Epithelial cell of esophagus (primary cell): ENCODE measurements at regions not wholly inside any gene's neighbourhood (a gene's known extent, or its start where the extent isn't known, plus 50 kb on each side); places are given as distances from the start of the nearest gene placed in this dataset.

Source experiments
- DNase-seq: peaks from one replicate; pipeline ENCODE4 v3.0.0; 2010; ENCODE audit warnings: low read depth
- H3K4me3 ChIP-seq: 2 replicates; pipeline ENCODE4 v1.5.1; 2011; ENCODE audit warnings: mild to moderate bottlenecking, low read length, control low read depth
- CTCF ChIP-seq: IDR thresholded peaks from 2 replicates; pipeline ENCODE4 v1.5.1; 2011; ENCODE audit warnings: low read depth, mild to moderate bottlenecking, low read length, control low read depth, inconsistent platforms; ENCODE audit not compliant: insufficient read depth; ENCODE audit errors: missing control alignments

DNA sequence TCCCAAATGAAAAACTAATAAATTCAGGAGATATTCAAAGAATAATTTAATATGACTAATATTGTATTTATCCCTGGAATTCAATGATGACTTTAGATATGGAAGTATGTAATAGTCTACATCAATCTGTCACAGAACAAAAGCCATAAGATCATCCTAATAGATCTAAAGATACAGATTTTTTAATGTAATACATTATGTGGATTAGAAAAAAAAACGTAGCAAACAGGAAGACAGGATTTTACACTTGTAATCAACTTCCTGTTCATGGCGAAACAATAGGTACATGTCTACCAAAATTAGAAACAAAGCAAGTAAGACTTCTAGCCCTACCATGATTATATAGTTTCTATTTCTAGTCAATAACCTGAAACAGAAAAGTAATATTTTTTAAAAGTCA is 192.2 kb downstream of the TTC32 start:
- H3K4me3 ChIP-seq: no peak overlapping the region
- TF ChIP-seq CTCF: no peak
- DNase-seq: no peak

GRCh38 chr2:19708776-19709175 is 193.0 kb downstream of the TTC32 start:
- no peak overlapping the region for H3K4me3 ChIP-seq
- no peak for TF ChIP-seq CTCF
- no peak for DNase-seq

DNA sequence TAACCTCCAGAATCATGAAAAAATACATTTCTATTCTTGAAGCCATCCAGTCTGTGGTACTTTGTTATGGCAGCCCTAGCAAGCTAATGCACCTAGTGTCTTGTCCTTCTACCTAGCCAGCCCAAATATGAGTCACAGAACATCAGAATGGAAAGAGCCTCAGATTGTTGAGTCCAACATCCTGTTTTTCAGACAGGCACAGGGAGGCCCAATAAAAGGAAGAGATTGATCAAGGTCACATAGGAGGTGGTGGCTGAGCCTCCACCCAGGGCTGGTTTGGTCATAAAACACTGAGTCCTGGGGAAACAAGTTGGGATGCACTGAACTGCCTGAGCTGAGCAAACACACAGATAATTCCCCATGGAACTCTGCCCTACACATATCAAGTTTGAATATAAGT is 195.5 kb downstream of the TTC32 start:
- no peak for TF ChIP-seq CTCF
- H3K4me3 ChIP-seq: no peak overlapping the region

GRCh38 chr2:19702267-19702666 is 199.5 kb downstream of the TTC32 start:
- DNase-seq: peak; percentile 9
- TF ChIP-seq CTCF: no peak
- no peak overlapping the region for H3K4me3 ChIP-seq

More for the DNA sequence above, 195.5 kb downstream of the TTC32 start:
- peak; percentile 55 for DNase-seq

GRCh38 chr2:19700861-19701585 is 200.8 kb downstream of the TTC32 start:
- no peak overlapping the region for H3K4me3 ChIP-seq
- no peak for TF ChIP-seq CTCF
- no peak for DNase-seq

GRCh38 chr2:19697131-19697530 is 204.7 kb downstream of the TTC32 start:
- no peak for TF ChIP-seq CTCF
- DNase-seq: no peak
- no peak overlapping the region for H3K4me3 ChIP-seq

DNA sequence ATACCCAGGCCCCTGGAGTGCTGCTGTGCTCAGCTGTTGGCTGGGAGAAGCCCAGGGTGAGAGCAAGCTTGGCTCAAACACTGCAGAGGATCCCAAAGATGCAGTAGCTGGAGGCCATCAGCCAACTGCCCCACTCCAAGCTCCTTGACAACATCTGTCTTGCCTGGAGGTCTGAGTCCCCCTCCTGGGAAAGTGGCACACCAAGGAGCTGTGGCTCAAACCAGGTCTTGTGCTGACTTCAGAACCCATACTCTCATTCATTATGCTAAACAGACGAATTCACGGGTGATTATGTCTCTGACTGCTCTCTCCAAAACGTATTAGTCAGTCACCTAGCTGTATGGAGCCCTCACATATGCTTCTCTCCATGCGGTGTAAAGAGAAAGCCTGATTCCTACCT is 206.1 kb downstream of the TTC32 start:
- TF ChIP-seq CTCF: no peak
- H3K4me3 ChIP-seq: no peak overlapping the region
- DNase-seq: no peak
